OCI-LY1 (cell line): ENCODE measurements at regions not wholly inside any gene's neighbourhood (a gene's known extent, or its start where the extent isn't known, plus 50 kb on each side); places are given as distances from the start of the nearest gene placed in this dataset.
"Not testable (repeated sequence)": the region's sequence is repeated elsewhere in the genome, so short reads cannot be mapped to it uniquely, and the experiment has no call there.

Experiments
- EZH2 ChIP-seq: fragments of 200-600 bp; sonication (generic), shearing (Covaris generic); IDR thresholded peaks from 2 replicates; pipeline ENCODE4 v1.8.0; 2017; ENCODE audit warnings: borderline replicate concordance, mixed run types, mild to moderate bottlenecking, antibody characterized with exemption, low read length, moderate library complexity, mixed read lengths
- TF ChIP-seq, protein P1 (sequence below): fragments of 200-600 bp; sonication (generic), shearing (Covaris generic); IDR thresholded peaks from 2 replicates; pipeline ENCODE4 v1.5.1; 2017; ENCODE audit warnings: mild to moderate bottlenecking, antibody characterized with exemption, low read length, moderate library complexity, mixed read lengths

DNA sequence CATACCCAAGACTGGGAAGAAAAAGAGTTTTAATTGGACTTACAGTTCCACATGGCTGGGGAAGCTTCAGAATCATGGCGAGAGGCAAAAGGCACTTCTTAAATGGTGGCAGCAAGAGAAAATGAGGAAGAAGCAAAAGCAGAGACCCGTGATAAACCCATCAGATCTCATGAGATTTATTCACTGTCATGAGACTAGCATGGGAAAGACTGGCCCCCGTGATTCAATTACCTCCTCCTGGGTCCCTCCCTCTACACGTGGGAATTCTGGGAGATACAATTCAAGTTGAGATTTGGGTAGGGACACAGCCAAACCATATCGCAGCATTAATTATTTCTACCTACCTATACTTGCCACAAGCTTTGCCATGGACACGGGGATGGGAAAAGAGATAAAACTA is 483.5 kb upstream of the KLF6 start:
- TF ChIP-seq, protein P1, sequence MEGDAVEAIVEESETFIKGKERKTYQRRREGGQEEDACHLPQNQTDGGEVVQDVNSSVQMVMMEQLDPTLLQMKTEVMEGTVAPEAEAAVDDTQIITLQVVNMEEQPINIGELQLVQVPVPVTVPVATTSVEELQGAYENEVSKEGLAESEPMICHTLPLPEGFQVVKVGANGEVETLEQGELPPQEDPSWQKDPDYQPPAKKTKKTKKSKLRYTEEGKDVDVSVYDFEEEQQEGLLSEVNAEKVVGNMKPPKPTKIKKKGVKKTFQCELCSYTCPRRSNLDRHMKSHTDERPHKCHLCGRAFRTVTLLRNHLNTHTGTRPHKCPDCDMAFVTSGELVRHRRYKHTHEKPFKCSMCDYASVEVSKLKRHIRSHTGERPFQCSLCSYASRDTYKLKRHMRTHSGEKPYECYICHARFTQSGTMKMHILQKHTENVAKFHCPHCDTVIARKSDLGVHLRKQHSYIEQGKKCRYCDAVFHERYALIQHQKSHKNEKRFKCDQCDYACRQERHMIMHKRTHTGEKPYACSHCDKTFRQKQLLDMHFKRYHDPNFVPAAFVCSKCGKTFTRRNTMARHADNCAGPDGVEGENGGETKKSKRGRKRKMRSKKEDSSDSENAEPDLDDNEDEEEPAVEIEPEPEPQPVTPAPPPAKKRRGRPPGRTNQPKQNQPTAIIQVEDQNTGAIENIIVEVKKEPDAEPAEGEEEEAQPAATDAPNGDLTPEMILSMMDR: not testable (repeated sequence)
- not testable (repeated sequence) for TF ChIP-seq EZH2
